Activated naive CD4-positive, alpha-beta T cell treated with anti-CD3 and anti-CD28 coated beads, Interleukin-2, amount 10 ng/mL, durations not matched to agents 7 days and 5 days (primary cell): ENCODE measurements at regions not wholly inside any gene's neighbourhood (a gene's known extent, or its start where the extent isn't known, plus 50 kb on each side); places are given as distances from the start of the nearest gene placed in this dataset.

ENCODE experiments used
- CTCF ChIA-PET: fragments of 350-600 bp; sonication (Branson Sonifier 250); formaldehyde crosslinking; loops from one replicate; lab custom pipeline; 2021; ENCODE audit warnings: antibody characterized with exemption; lab: Charles Lee
- DNase-seq: peaks from one replicate; pipeline ENCODE4 v3.0.0-alpha.2; 2020
- H3K27ac Mint-ChIP-seq: one replicate; pipeline ENCODE4 v1.8.0; 2021; ENCODE audit warnings: mild to moderate bottlenecking, moderate library complexity, mixed read lengths
- H3K27me3 Mint-ChIP-seq: one replicate; pipeline ENCODE4 v1.8.0; 2021; ENCODE audit warnings: mild to moderate bottlenecking, mixed read lengths
- H3K36me3 Mint-ChIP-seq: one replicate; pipeline ENCODE4 v1.8.0; 2021; ENCODE audit warnings: mixed read lengths
- H3K4me1 Mint-ChIP-seq: one replicate; pipeline ENCODE4 v1.8.0; 2021; ENCODE audit warnings: mixed read lengths
- H3K4me3 Mint-ChIP-seq: one replicate; pipeline ENCODE4 v1.8.0; 2021; ENCODE audit warnings: mild to moderate bottlenecking, moderate library complexity, mixed read lengths
- H3K9me3 Mint-ChIP-seq: one replicate; pipeline ENCODE4 v1.8.0; 2021; ENCODE audit warnings: mixed read lengths

DNA sequence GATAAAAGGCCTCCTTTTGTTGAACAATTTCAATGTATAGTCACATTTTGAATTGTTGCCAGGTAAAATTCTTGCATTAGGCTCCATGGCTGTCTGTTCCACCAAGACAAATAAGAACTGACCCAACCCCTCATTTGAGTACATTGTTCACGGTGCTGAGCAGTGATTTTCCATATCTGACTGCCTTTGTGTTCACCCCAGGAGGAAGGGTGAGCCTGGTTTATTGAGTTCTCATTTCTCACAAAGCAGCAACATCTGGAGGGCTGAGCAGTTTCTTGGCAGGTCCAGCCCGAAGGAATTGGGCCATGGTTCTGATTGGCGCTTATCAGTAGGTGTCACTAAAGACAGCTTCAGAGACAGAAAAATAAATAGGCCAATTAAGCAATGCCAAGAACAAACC is 149.1 kb downstream of the BMP4 start:
- Mint-ChIP-seq H3K27me3 (no peaks in the 10 kb centered on the region), H3K4me3 (no peak overlapping the region), H3K36me3 (no peaks in the 10 kb centered on the region), H3K4me1 (no peaks in the 10 kb centered on the region), H3K9me3 (peaks cover 4% of the 10 kb centered on the region), H3K27ac (no peak overlapping the region)
- CTCF ChIA-PET = no interaction called here
- DNase-seq = no peak

- no peak for DNase-seq
- Mint-ChIP-seq H3K36me3 (no peaks in the 10 kb centered on the region), H3K9me3 (peaks cover 4% of the 10 kb centered on the region), H3K4me3 (no peak overlapping the region), H3K4me1 (no peaks in the 10 kb centered on the region), H3K27ac (no peak overlapping the region), H3K27me3 (no peaks in the 10 kb centered on the region)
- CTCF ChIA-PET = no interaction called here
Observed at GRCh38 chr14:53807108-53807507, 149.5 kb downstream of the BMP4 start.

DNA sequence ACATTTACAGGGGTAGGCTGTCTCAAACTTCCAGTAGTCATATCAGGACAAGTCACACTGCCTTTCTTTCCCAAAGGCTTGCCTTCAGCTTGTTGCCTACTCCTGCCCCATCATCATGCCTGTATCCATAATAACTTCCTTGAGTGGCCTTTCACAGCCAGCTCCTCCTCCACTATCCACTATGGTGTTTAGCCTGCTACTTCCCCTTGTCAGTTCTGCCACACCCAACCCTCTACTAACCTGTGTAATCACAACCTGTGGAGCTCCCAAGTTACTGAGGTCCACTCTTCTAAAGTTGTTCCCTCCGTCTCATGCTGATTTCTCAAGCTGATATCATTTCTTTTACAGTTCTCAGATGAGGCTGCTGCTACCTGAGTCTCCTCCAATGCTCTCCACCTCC is 159.9 kb downstream of the BMP4 start:
- CTCF ChIA-PET = no interaction called here
- DNase-seq = no peak
- no peaks in the 10 kb centered on the region for H3K36me3 Mint-ChIP-seq
- no peak overlapping the region for H3K27ac Mint-ChIP-seq
- H3K27me3 Mint-ChIP-seq = no peaks in the 10 kb centered on the region
- H3K9me3 Mint-ChIP-seq = peaks cover 2% of the 10 kb centered on the region
- no peak overlapping the region for H3K4me3 Mint-ChIP-seq
- H3K4me1 Mint-ChIP-seq = no peaks in the 10 kb centered on the region

- Mint-ChIP-seq H3K4me3 (no peak overlapping the region), H3K9me3 (no peaks in the 10 kb centered on the region), H3K27ac (no peak overlapping the region), H3K4me1 (no peaks in the 10 kb centered on the region), H3K36me3 (no peaks in the 10 kb centered on the region), H3K27me3 (no peaks in the 10 kb centered on the region)
- DNase-seq = no peak
- CTCF ChIA-PET = no interaction called here
Observed at GRCh38 chr14:53793790-53794505, 162.7 kb downstream of the BMP4 start.

DNA sequence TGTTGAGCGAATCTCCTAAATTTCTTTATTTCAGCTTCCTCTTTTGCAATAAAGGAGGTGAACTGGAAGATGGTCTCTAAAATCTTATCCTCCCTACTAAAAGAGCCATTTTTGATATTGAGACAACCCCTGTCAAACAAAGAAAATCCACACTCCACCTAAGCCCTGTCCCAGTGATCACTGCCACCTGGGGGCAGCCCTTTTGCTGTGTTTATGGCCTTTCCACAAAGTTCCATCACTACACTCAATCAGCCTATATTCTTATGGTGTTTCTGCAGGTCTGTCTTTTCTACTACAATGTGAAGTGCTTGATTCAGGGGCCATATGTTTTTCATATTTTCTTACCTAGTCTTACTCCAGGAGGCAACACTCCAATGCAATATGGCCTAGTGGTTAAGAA is 163.7 kb downstream of the BMP4 start:
- no peaks in the 10 kb centered on the region for H3K9me3 Mint-ChIP-seq
- no peaks in the 10 kb centered on the region for H3K36me3 Mint-ChIP-seq
- no peaks in the 10 kb centered on the region for H3K4me1 Mint-ChIP-seq
- no peaks in the 10 kb centered on the region for H3K27me3 Mint-ChIP-seq
- CTCF ChIA-PET = no interaction called here
- no peak overlapping the region for H3K27ac Mint-ChIP-seq
- H3K4me3 Mint-ChIP-seq = no peak overlapping the region
- DNase-seq = no peak

- CTCF ChIA-PET = no interaction called here
- no peak overlapping the region for H3K4me3 Mint-ChIP-seq
Observed at GRCh38 chr14:53790731-53791500, 165.7 kb downstream of the BMP4 start.

GRCh38 chr14:53788566-53788965 is 168.1 kb downstream of the BMP4 start:
- H3K4me3 Mint-ChIP-seq = no peak overlapping the region
- no peak for DNase-seq
- no peak overlapping the region for H3K27ac Mint-ChIP-seq
- no peaks in the 10 kb centered on the region for H3K4me1 Mint-ChIP-seq
- CTCF ChIA-PET = no interaction called here
- no peaks in the 10 kb centered on the region for H3K36me3 Mint-ChIP-seq
- H3K27me3 Mint-ChIP-seq = no peaks in the 10 kb centered on the region
- H3K9me3 Mint-ChIP-seq = peaks cover 4% of the 10 kb centered on the region

More at GRCh38 chr14:53790731-53791500, 165.7 kb downstream of the BMP4 start:
- no peak for DNase-seq
- H3K27ac Mint-ChIP-seq = no peak overlapping the region
- no peaks in the 10 kb centered on the region for H3K36me3 Mint-ChIP-seq
- H3K9me3 Mint-ChIP-seq = no peaks in the 10 kb centered on the region
- no peaks in the 10 kb centered on the region for H3K4me1 Mint-ChIP-seq
- no peaks in the 10 kb centered on the region for H3K27me3 Mint-ChIP-seq

GRCh38 chr14:53786045-53786444 is 170.6 kb downstream of the BMP4 start:
- Mint-ChIP-seq H3K27me3 (no peaks in the 10 kb centered on the region), H3K4me1 (no peaks in the 10 kb centered on the region), H3K9me3 (peaks cover 4% of the 10 kb centered on the region), H3K36me3 (no peaks in the 10 kb centered on the region), H3K4me3 (no peak overlapping the region), H3K27ac (no peak overlapping the region)
- CTCF ChIA-PET = no interaction called here
- DNase-seq = no peak

DNA sequence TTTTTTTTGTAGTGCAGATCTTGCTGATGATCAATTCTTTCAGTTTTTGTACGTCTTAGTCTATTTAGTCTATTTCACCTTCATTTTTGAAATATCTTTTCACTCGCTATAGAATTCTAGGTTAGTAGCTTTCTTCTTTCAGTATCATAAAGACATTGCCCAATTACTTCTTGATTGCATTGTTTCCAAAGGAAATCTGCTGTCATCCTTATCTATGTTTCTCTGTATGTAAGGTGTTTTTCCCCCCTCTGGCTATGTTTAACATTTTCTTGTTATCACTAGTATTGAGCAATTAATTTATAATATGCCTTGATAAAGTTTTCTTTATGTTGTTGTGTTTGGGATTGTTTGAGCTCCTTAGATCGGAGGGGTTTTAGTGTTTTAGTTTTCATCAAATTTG is 171.9 kb downstream of the BMP4 start:
- H3K27ac Mint-ChIP-seq = no peak overlapping the region
- CTCF ChIA-PET = no interaction called here
- H3K36me3 Mint-ChIP-seq = no peaks in the 10 kb centered on the region
- no peak overlapping the region for H3K4me3 Mint-ChIP-seq
- H3K4me1 Mint-ChIP-seq = no peaks in the 10 kb centered on the region
- no peaks in the 10 kb centered on the region for H3K27me3 Mint-ChIP-seq
- DNase-seq = no peak
- peaks cover 4% of the 10 kb centered on the region for H3K9me3 Mint-ChIP-seq

DNA sequence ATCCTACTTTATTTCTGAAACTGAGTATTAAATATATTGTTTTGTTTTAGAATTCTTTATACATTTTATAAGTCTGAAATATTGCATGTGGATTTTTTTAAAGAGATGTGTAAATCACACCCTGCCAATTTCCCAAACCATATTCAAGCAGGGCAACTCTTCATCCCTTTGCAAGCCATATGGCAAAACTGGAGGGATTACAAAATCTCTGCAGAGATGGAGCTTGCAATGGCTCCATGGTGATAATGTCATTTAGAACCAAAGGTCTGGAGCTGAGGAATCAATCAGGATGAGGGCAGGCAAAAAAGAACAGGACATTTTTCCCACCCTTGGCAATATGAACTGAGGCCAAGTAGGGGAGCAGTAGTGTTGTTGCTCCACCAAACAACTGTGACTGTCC is 173.4 kb downstream of the BMP4 start:
- H3K27me3 Mint-ChIP-seq = no peaks in the 10 kb centered on the region
- CTCF ChIA-PET = no interaction called here
- H3K9me3 Mint-ChIP-seq = peaks cover 4% of the 10 kb centered on the region
- no peak overlapping the region for H3K4me3 Mint-ChIP-seq
- no peak overlapping the region for H3K27ac Mint-ChIP-seq
- no peaks in the 10 kb centered on the region for H3K36me3 Mint-ChIP-seq
- no peak for DNase-seq
- H3K4me1 Mint-ChIP-seq = no peaks in the 10 kb centered on the region

GRCh38 chr14:53780051-53780555 is 176.5 kb downstream of the BMP4 start:
- Mint-ChIP-seq H3K27me3 (no peaks in the 10 kb centered on the region), H3K4me3 (no peak overlapping the region), H3K36me3 (no peaks in the 10 kb centered on the region), H3K27ac (no peak overlapping the region), H3K9me3 (peaks cover 4% of the 10 kb centered on the region), H3K4me1 (no peaks in the 10 kb centered on the region)
- CTCF ChIA-PET = no interaction called here
- DNase-seq = no peak

- Mint-ChIP-seq H3K9me3 (no peaks in the 10 kb centered on the region), H3K4me3 (no peak overlapping the region), H3K27me3 (no peaks in the 10 kb centered on the region), H3K27ac (no peak overlapping the region), H3K36me3 (no peaks in the 10 kb centered on the region), H3K4me1 (no peaks in the 10 kb centered on the region)
- CTCF ChIA-PET = no interaction called here
- no peak for DNase-seq
Observed at GRCh38 chr14:53779301-53779700, 177.3 kb downstream of the BMP4 start.

DNA sequence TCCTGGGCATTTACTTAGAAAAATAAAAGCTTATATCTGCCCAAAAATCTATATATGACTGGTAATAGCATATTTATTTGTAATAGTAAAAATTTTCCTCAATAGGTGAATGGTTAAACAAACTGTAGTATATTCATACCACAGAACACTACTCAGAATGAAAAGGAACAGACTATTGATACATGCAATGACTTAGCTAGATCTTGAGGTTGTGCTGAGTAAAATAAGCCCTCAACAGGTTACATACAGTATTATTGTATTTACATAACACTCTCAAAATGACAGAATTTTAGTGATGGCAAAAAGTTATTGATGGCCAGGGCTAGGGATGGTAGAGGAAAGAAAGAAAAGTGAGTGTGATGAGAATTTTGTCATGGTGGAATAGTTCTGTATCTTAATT is 178.4 kb downstream of the BMP4 start:
- no peak for DNase-seq
- Mint-ChIP-seq H3K9me3 (no peaks in the 10 kb centered on the region), H3K27me3 (no peaks in the 10 kb centered on the region), H3K27ac (no peak overlapping the region), H3K4me1 (no peaks in the 10 kb centered on the region), H3K4me3 (no peak overlapping the region), H3K36me3 (no peaks in the 10 kb centered on the region)
- CTCF ChIA-PET = no interaction called here

DNA sequence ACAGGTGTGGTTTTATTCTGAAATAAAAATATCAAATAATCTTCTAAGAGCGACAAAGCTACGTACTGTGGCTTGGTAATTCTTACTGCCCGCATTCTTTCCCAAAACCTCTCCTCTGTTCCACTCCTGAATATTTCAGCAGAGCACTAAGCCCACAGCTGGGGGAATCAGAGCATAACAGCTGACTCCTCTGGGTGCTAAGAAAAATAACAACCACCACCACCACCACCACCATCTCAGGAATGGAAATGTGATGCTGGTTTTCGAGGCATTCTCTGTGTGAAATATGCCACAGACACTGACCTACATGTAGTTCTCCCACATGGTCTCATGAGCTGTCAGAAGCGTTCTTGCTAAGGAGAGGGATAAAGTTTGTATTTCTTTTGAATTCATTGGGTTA is 183.7 kb downstream of the BMP4 start:
- no peaks in the 10 kb centered on the region for H3K9me3 Mint-ChIP-seq
- H3K4me1 Mint-ChIP-seq = no peaks in the 10 kb centered on the region
- H3K27me3 Mint-ChIP-seq = no peaks in the 10 kb centered on the region
- H3K36me3 Mint-ChIP-seq = no peaks in the 10 kb centered on the region
- H3K27ac Mint-ChIP-seq = no peak overlapping the region
- no peak for DNase-seq
- H3K4me3 Mint-ChIP-seq = no peak overlapping the region
- CTCF ChIA-PET = no interaction called here

DNA sequence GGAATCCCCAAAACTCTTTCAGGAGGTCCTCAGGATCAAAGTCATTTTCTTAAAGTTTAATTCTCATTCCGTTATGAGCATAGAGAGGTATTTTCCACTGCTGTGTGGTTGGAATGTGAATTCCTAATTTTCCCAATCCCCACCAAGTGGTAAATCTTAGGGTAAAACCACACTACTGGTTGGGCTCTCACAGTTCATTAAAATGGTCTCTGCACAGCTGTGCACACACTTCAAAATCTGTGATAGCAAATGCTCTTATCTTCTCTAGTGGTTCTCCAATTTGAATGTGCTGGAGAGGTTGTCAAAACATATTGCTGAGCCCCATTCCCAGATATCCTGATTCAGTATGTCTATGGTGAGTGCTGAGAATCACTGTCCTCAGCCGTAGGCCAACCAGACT is 189.1 kb downstream of the BMP4 start:
- H3K27ac Mint-ChIP-seq = no peak overlapping the region
- no peaks in the 10 kb centered on the region for H3K27me3 Mint-ChIP-seq
- no peak overlapping the region for H3K4me3 Mint-ChIP-seq
- no peaks in the 10 kb centered on the region for H3K4me1 Mint-ChIP-seq
- CTCF ChIA-PET = no interaction called here
- no peaks in the 10 kb centered on the region for H3K9me3 Mint-ChIP-seq
- no peak for DNase-seq
- no peaks in the 10 kb centered on the region for H3K36me3 Mint-ChIP-seq
